ENCODE measurements at regions not wholly inside any gene's neighbourhood (a gene's known extent, or its start where the extent isn't known, plus 50 kb on each side); places are given as distances from the start of the nearest gene placed in this dataset.

DNA sequence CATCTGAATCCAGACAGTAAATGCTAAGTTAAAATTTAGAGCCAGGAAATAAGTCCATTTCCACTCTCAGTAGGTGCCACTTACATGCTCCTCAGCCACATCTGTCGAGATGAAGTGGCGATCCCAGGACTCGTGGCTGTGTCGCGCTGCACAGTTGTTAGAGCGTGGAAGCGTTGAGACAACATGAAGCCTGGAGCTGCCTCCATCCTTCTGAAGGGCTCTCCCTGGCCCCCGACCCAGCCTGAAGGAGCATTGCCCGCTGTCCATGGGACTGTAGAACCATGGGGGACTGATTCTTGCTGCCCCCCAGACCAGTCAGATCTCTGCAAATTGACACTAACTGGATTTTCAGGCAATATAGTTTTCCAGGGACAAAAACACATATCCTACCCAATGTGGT is 58.9 kb downstream of the IRX1 start:
- no peak overlapping the region for H3K27ac Mint-ChIP-seq
- no peaks in the 10 kb centered on the region for H3K4me1 Mint-ChIP-seq
- POLR2A ChIA-PET = no interaction called here
- Histone ChIP-seq H3K4me3 (ENCODE audit: low read length) (no peak overlapping the region), H3K4me1 (ENCODE audit: insufficient read depth, low read length) (no peaks in the 10 kb centered on the region), H3K36me3 (ENCODE audit: insufficient read depth, low read length) (no peaks in the 10 kb centered on the region), H3K9me3 (ENCODE audit: low read length) (no peaks in the 10 kb centered on the region), H3K27me3 (ENCODE audit: insufficient read depth, low read length, poor library complexity, severe bottlenecking) (no peaks in the 10 kb centered on the region), H3K27ac (ENCODE audit: low read depth, low read length) (no peak overlapping the region)
- H3K27me3 Mint-ChIP-seq = no peaks in the 10 kb centered on the region
- H3K36me3 Mint-ChIP-seq = no peaks in the 10 kb centered on the region
- H3K4me3 Mint-ChIP-seq = no peak overlapping the region
- peaks cover 1 to 17% (median 7%) of the 10 kb centered on the region in 5 donors for H3K9me3 Mint-ChIP-seq
- no peak for DNase-seq
- CTCF ChIA-PET = no interaction called here

DNA sequence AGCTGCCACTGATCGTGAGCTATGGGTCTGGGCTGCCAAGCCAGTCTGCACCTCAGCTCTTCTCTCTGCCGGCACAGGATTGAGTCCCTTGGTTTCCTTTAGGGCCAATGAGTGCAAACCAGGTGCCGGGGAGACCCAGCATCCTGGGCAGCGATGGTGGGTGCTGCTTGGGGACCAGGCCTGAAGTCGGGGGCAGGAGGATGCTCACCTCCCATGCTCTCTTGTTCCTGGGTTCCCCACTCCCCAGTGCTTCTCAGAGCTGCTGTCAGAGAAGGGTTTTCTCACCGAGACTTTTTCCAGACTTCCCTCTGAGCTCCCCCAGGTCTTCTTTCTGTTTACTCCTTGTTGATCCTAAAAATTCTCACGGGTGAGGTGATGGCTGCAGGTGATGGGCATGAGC is 61.2 kb downstream of the IRX1 start:
- H3K4me1 Mint-ChIP-seq = no peaks in the 10 kb centered on the region
- POLR2A ChIA-PET = no interaction called here
- Histone ChIP-seq H3K4me1 (ENCODE audit: insufficient read depth, low read length) (no peaks in the 10 kb centered on the region), H3K36me3 (ENCODE audit: insufficient read depth, low read length) (no peaks in the 10 kb centered on the region), H3K4me3 (ENCODE audit: low read length) (no peak overlapping the region), H3K27ac (ENCODE audit: low read depth, low read length) (no peak overlapping the region), H3K9me3 (ENCODE audit: low read length) (no peaks in the 10 kb centered on the region), H3K27me3 (ENCODE audit: insufficient read depth, low read length, poor library complexity, severe bottlenecking) (no peaks in the 10 kb centered on the region)
- peaks cover 1 to 11% (median 6%) of the 10 kb centered on the region in 5 donors for H3K9me3 Mint-ChIP-seq
- CTCF ChIA-PET = no interaction called here
- no peak for DNase-seq
- H3K27ac Mint-ChIP-seq = no peak overlapping the region
- H3K4me3 Mint-ChIP-seq = no peak overlapping the region
- no peaks in the 10 kb centered on the region for H3K27me3 Mint-ChIP-seq
- H3K36me3 Mint-ChIP-seq = no peaks in the 10 kb centered on the region

DNA sequence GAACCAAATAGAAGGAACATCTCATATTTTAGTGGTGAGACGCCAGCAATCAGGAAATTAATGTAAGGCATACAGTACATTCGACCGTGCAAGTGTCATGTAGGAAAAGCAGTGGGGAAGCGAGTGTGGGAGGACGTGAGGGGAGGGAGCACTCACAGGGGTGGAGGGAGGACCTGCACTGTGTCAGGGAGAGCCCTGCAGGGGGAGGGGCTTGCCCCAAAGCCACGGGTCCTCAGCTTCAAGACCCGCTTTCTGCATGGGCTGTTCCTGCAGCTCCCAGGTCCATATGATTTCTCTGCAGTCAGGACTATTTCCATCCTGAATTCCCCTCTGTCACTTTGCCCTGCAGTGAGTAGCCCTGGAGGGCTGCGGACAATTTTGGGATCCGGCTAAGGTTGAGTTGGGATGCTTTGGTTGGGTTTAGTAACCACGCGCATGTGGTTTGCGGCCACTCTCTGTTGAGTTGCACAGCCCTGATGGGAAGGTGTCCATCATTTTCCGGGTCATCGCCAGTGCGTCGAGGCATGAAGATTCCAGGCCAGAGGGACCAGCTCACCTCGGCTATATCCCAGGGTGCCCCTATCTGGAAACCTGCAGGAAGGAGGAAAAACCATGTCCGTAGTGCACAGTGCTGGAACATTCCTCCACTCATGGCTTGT is 61.9 kb downstream of the IRX1 start:
- Mint-ChIP-seq H3K27ac (no peak overlapping the region), H3K4me1 (no peaks in the 10 kb centered on the region), H3K9me3 (peaks cover 1 to 11% (median 6%) of the 10 kb centered on the region in 5 donors), H3K27me3 (no peaks in the 10 kb centered on the region), H3K36me3 (no peaks in the 10 kb centered on the region), H3K4me3 (no peak overlapping the region)
- no peak overlapping the region for H3K4me3 ChIP-seq (ENCODE audit: low read length)
- DNase-seq = no peak
- H3K9me3 ChIP-seq (ENCODE audit: low read length) = no peaks in the 10 kb centered on the region
- no peaks in the 10 kb centered on the region for H3K36me3 ChIP-seq (ENCODE audit: insufficient read depth, low read length)
- no peaks in the 10 kb centered on the region for H3K4me1 ChIP-seq (ENCODE audit: insufficient read depth, low read length)
- no peak overlapping the region for H3K27ac ChIP-seq (ENCODE audit: low read depth, low read length)
- ChIA-PET POLR2A (no interaction called here), CTCF (no interaction called here)
- H3K27me3 ChIP-seq (ENCODE audit: insufficient read depth, low read length, poor library complexity, severe bottlenecking) = no peaks in the 10 kb centered on the region

DNA sequence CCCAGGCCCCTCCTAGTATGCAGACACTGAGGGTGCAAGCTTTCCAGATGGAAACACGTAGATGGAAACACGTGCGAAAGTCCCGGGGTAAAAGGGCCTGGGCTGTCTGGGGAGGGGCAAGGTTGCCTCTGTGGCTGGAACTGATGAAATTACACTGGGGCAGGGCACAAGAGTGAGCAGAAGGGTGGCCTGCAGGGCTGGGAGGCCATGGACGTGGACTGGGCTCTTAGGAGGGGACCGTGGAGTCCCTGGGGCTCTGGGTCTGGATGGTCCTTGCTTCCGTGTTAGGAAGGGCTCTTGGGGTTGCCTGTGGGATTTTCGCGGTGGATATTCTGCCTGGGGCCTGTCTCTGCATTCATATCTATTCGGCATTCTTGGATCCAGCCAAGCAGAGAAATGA is 63.3 kb downstream of the IRX1 start:
- H3K27ac Mint-ChIP-seq = no peak overlapping the region
- ChIA-PET POLR2A (no interaction called here), CTCF (no interaction called here)
- H3K9me3 Mint-ChIP-seq = peaks cover 1 to 10% (median 6%) of the 10 kb centered on the region in 5 donors
- no peaks in the 10 kb centered on the region for H3K36me3 Mint-ChIP-seq
- no peaks in the 10 kb centered on the region for H3K9me3 ChIP-seq (ENCODE audit: low read length)
- DNase-seq = no peak
- H3K4me3 ChIP-seq (ENCODE audit: low read length) = no peak overlapping the region
- no peaks in the 10 kb centered on the region for H3K36me3 ChIP-seq (ENCODE audit: insufficient read depth, low read length)
- H3K4me1 ChIP-seq (ENCODE audit: insufficient read depth, low read length) = no peaks in the 10 kb centered on the region
- peak overlapping the region in 1 of 7 donors; percentile 18 for H3K4me3 Mint-ChIP-seq
- H3K4me1 Mint-ChIP-seq = no peaks in the 10 kb centered on the region
- H3K27me3 ChIP-seq (ENCODE audit: insufficient read depth, low read length, poor library complexity, severe bottlenecking) = no peaks in the 10 kb centered on the region
- no peaks in the 10 kb centered on the region for H3K27me3 Mint-ChIP-seq
- no peak overlapping the region for H3K27ac ChIP-seq (ENCODE audit: low read depth, low read length)

DNA sequence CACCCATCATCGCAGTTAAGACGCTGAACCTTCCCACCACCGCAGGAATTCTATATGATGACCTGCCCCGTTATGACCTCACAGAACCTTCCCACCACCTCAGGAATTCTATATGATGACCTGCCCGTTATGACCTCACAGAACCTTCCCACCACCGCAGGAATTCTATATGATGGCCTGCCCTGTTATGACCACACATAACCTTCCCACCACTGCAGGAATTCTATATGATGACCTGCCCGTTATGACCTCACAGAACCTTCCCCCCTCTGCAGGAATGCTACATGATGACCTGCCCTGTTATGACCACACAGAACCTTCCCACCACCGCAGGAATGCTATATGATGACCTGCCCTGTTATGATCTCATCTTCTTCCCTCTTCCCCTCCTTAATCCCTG is 64.3 kb downstream of the IRX1 start:
- H3K27me3 Mint-ChIP-seq = no peaks in the 10 kb centered on the region
- Histone ChIP-seq H3K9me3 (ENCODE audit: low read length) (no peaks in the 10 kb centered on the region), H3K36me3 (ENCODE audit: insufficient read depth, low read length) (no peaks in the 10 kb centered on the region), H3K27ac (ENCODE audit: low read depth, low read length) (no peak overlapping the region), H3K4me1 (ENCODE audit: insufficient read depth, low read length) (no peaks in the 10 kb centered on the region), H3K4me3 (ENCODE audit: low read length) (no peak overlapping the region), H3K27me3 (ENCODE audit: insufficient read depth, low read length, poor library complexity, severe bottlenecking) (no peaks in the 10 kb centered on the region)
- no peak overlapping the region for H3K4me3 Mint-ChIP-seq
- CTCF ChIA-PET = no interaction called here
- no peak for DNase-seq
- H3K9me3 Mint-ChIP-seq = peaks cover 6 to 10% (median 8%) of the 10 kb centered on the region in 5 donors
- H3K4me1 Mint-ChIP-seq = no peaks in the 10 kb centered on the region
- POLR2A ChIA-PET = no interaction called here
- no peak overlapping the region for H3K27ac Mint-ChIP-seq
- H3K36me3 Mint-ChIP-seq = no peaks in the 10 kb centered on the region

DNA sequence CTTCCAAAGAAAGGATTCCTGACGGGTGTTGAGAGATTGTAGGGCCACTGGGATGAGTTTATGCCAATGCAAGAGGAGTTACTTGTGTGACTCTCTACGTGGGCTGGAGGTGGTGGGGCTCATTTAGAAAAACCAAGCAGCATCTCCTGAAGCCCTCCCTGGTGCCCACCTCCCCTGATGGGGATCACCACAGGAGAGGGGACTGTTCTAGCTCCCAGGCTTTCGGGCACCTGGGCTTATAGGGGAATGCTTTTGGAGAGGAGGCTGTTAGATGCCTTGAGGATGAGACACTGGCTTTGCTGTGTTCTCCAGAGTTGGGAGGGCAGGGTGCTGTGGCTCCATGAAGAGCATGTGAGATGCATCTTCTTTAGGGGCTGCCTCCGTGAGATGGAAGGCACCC is 65.0 kb downstream of the IRX1 start:
- H3K4me3 ChIP-seq (ENCODE audit: low read length) = no peak overlapping the region
- CTCF ChIA-PET = no interaction called here
- no peaks in the 10 kb centered on the region for H3K4me1 ChIP-seq (ENCODE audit: insufficient read depth, low read length)
- no peak overlapping the region for H3K27ac Mint-ChIP-seq
- POLR2A ChIA-PET = no interaction called here
- H3K27me3 Mint-ChIP-seq = no peaks in the 10 kb centered on the region
- peaks cover 5 to 10% (median 6%) of the 10 kb centered on the region in 5 donors for H3K9me3 Mint-ChIP-seq
- H3K9me3 ChIP-seq (ENCODE audit: low read length) = no peaks in the 10 kb centered on the region
- H3K27me3 ChIP-seq (ENCODE audit: insufficient read depth, low read length, poor library complexity, severe bottlenecking) = no peaks in the 10 kb centered on the region
- no peaks in the 10 kb centered on the region for H3K36me3 Mint-ChIP-seq
- no peak overlapping the region for H3K4me3 Mint-ChIP-seq
- no peaks in the 10 kb centered on the region for H3K4me1 Mint-ChIP-seq
- H3K36me3 ChIP-seq (ENCODE audit: insufficient read depth, low read length) = no peaks in the 10 kb centered on the region
- no peak for DNase-seq
- no peak overlapping the region for H3K27ac ChIP-seq (ENCODE audit: low read depth, low read length)

DNA sequence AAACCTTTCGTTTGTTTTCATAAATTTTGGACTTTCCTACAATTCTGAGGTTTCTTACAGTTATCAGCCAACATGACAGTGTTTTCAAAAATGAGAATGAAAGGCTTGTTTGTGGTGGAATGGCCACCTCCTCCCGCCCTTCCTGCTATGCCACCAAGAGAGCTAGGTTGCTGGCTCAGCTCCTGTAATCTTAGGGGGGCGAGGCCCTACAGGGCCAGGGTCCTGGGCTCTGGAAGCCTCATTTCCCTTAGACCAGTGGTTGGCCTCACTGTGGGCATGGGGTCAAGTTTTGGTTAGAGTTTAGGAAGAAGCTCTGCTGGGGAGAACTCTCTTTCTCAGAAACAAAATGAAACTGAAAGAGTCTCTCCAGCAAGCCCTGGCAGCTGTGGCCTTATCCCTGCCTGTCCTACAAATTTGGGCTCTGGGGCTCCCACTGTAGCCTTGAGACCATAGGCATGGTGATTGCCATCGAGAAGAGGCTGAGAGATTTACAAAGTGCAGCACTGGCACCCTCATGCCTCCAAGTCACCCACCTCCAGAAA is 66.2 kb downstream of the IRX1 start:
- CTCF ChIA-PET = no interaction called here
- no peak overlapping the region for H3K4me3 ChIP-seq (ENCODE audit: low read length)
- Mint-ChIP-seq H3K36me3 (no peaks in the 10 kb centered on the region), H3K27ac (no peak overlapping the region), H3K4me1 (no peaks in the 10 kb centered on the region), H3K4me3 (no peak overlapping the region), H3K27me3 (no peaks in the 10 kb centered on the region), H3K9me3 (peaks cover 9 to 12% (median 10%) of the 10 kb centered on the region in 5 donors)
- H3K9me3 ChIP-seq (ENCODE audit: low read length) = no peaks in the 10 kb centered on the region
- H3K4me1 ChIP-seq (ENCODE audit: insufficient read depth, low read length) = no peaks in the 10 kb centered on the region
- DNase-seq = no peak
- POLR2A ChIA-PET = no interaction called here
- no peaks in the 10 kb centered on the region for H3K27me3 ChIP-seq (ENCODE audit: insufficient read depth, low read length, poor library complexity, severe bottlenecking)
- H3K27ac ChIP-seq (ENCODE audit: low read depth, low read length) = no peak overlapping the region
- H3K36me3 ChIP-seq (ENCODE audit: insufficient read depth, low read length) = no peaks in the 10 kb centered on the region

DNA sequence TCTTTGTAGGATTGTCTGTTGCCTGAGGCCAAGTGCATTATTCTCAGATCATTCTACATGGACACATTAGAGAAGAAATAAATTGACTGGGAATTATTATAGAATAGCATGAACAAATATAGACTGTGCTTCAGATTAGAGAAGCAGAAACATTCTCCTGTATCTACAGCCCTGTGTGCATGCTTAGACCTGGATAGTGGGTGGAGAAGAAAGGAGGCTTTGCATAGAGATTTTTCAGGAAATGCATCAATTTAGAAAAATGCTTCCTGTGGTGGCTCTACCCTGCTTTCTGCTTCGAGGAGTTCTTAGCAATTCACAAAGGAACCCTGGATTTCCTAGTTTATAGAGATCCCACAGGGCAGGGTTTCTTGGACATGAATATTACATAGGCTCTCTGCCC is 66.7 kb downstream of the IRX1 start:
- H3K4me3 ChIP-seq (ENCODE audit: low read length) = no peak overlapping the region
- ChIA-PET POLR2A (no interaction called here), CTCF (no interaction called here)

More for the DNA sequence above, 66.7 kb downstream of the IRX1 start:
- no peak overlapping the region for H3K27ac ChIP-seq (ENCODE audit: low read depth, low read length)
- H3K4me1 ChIP-seq (ENCODE audit: insufficient read depth, low read length) = no peaks in the 10 kb centered on the region
- H3K27me3 ChIP-seq (ENCODE audit: insufficient read depth, low read length, poor library complexity, severe bottlenecking) = no peaks in the 10 kb centered on the region
- DNase-seq = no peak
- H3K4me3 Mint-ChIP-seq = no peak overlapping the region
- no peaks in the 10 kb centered on the region for H3K27me3 Mint-ChIP-seq
- H3K36me3 Mint-ChIP-seq = no peaks in the 10 kb centered on the region
- H3K4me1 Mint-ChIP-seq = no peaks in the 10 kb centered on the region
- H3K9me3 ChIP-seq (ENCODE audit: low read length) = no peaks in the 10 kb centered on the region
- H3K27ac Mint-ChIP-seq = no peak overlapping the region
- H3K36me3 ChIP-seq (ENCODE audit: insufficient read depth, low read length) = no peaks in the 10 kb centered on the region
- peaks cover 8 to 12% (median 10%) of the 10 kb centered on the region in 5 donors for H3K9me3 Mint-ChIP-seq

Measured in CD8-positive, alpha-beta memory T cell (primary cell).